K562 (cell line): ENCODE measurements at regions not wholly inside any gene's neighbourhood (a gene's known extent, or its start where the extent isn't known, plus 50 kb on each side); places are given as distances from the start of the nearest gene placed in this dataset.

Experiments used
- ATAC-seq: fragments of 200-7000 bp; cut with Tn5 transposase; 3 replicates; pipeline ENCODE4 v1.9.1; 2020; ENCODE audit warnings: moderate library complexity
- BruUV-seq: library from RNA; stranded (reverse); fragments of 400-500 nt; replicated peaks from 2 replicates; lab custom pipeline; 2021; lab: Mats Ljungman, UMichigan
- CTCF ChIA-PET: fragments of 300-600 bp; formaldehyde crosslinking; extraction: SDS; loops from one replicate; lab custom pipeline; 2021; ENCODE audit warnings: low intra/inter-chr PET ratio; lab: Yijun Ruan, JAX
- POLR2A ChIA-PET: fragments of 300-600, 350-650 bp; sonication (Branson Sonifier 250); formaldehyde crosslinking; extraction: SDS; loops from one replicate; lab custom pipeline; 2021; ENCODE audit warnings: antibody characterized with exemption, inconsistent platforms; lab: Yijun Ruan, JAX
- DNase-seq, 4 experiments: peaks; one replicate each; pipeline versions ENCODE4 v3.0.0 to v3.0.0-alpha.2; 2011 to 2018; ENCODE audit warnings: low spot score in 3 of 4, mixed read lengths in 3 of 4; ENCODE audit errors: extremely low read depth in 1 of 4
- FAIRE-seq: peaks from 2 replicates; lab custom pipeline; 2011; peaks lifted over from hg19 to GRCh38; lab: Jason Lieb, UNC
- H2AFZ ChIP-seq: 2 replicates; pipeline ENCODE4 v1.6.0; 2011; ENCODE audit warnings: low read depth, low read length, control low read depth, inconsistent platforms
- H3K27ac ChIP-seq: fragments of 200-600 bp; 3 replicates; pipeline ENCODE4 v1.8.0; 2011; ENCODE audit warnings: low read depth, mild to moderate bottlenecking, control low read depth, inconsistent platforms, low read length, moderate library complexity, mixed read lengths; ENCODE audit errors: extremely low read depth
- H3K27me3 ChIP-seq, 2 experiments: fragments of 300-600 bp in 1 of 2; 2 replicates in 1 of 2; 3 replicates in 1 of 2; pipeline versions ENCODE4 v1.6.0 to v1.8.0; 2011; ENCODE audit warnings: inconsistent platforms in 2 of 2, low read length in 2 of 2, mild to moderate bottlenecking in 1 of 2, mixed read lengths in 1 of 2, moderate library complexity in 1 of 2; ENCODE audit not compliant: control insufficient read depth in 2 of 2, insufficient read depth in 2 of 2
- H3K36me3 ChIP-seq: fragments of 300-600 bp; 3 replicates; pipeline ENCODE4 v1.8.0; 2011; ENCODE audit warnings: mild to moderate bottlenecking, low read length, inconsistent platforms; ENCODE audit not compliant: control insufficient read depth, insufficient read depth
- H3K4me1 ChIP-seq, 2 experiments: fragments of 200-600 bp in 1 of 2; replicated peaks in 1 of 2; 2 replicates in 1 of 2; 3 replicates in 1 of 2; pipeline versions ENCODE4 v1.5.1 to v1.8.0; 2011; ENCODE audit warnings: inconsistent platforms in 2 of 2, low read length in 2 of 2, mild to moderate bottlenecking in 1 of 2, mixed read lengths in 1 of 2, moderate library complexity in 1 of 2; ENCODE audit not compliant: control insufficient read depth in 2 of 2, insufficient read depth in 2 of 2
- H3K4me2 ChIP-seq: 2 replicates; pipeline ENCODE4 v1.6.1; 2011; ENCODE audit warnings: low read length, control low read depth, inconsistent platforms, mixed read lengths; ENCODE audit not compliant: insufficient read depth
- H3K4me3 ChIP-seq: fragments of 200-600 bp; sonication (generic), shearing (Covaris generic); 2 replicates; pipeline ENCODE4 v1.5.1; 2016; ENCODE audit warnings: control low read depth, inconsistent platforms
- H3K79me2 ChIP-seq: fragments of 200-600 bp; 3 replicates; pipeline ENCODE4 v1.8.0; 2011; ENCODE audit warnings: low read length, inconsistent platforms; ENCODE audit not compliant: control insufficient read depth, insufficient read depth
- H3K9ac ChIP-seq, 2 experiments: 2 replicates each; pipeline versions ENCODE4 v1.6.0 to v1.6.1; 2011; ENCODE audit warnings: low read depth in 2 of 2, low read length in 2 of 2, control low read depth in 1 of 2, inconsistent platforms in 1 of 2, mild to moderate bottlenecking in 1 of 2, mixed read lengths in 1 of 2; ENCODE audit not compliant: insufficient read depth in 1 of 2
- H3K9me1 ChIP-seq: one replicate; pipeline ENCODE4 v1.6.0; 2011; ENCODE audit warnings: inconsistent platforms, mild to moderate bottlenecking, low read length, moderate library complexity; ENCODE audit not compliant: control insufficient read depth, insufficient read depth
- H3K9me3 ChIP-seq: replicated peaks from 2 replicates; pipeline ENCODE4 v1.5.1; 2011; ENCODE audit warnings: low read depth, low read length, inconsistent platforms; ENCODE audit not compliant: control insufficient read depth, insufficient read depth
- H4K20me1 ChIP-seq: replicated peaks from 2 replicates; pipeline ENCODE4 v1.6.1; 2011; ENCODE audit warnings: low read length, inconsistent platforms, mixed read lengths; ENCODE audit not compliant: control insufficient read depth, insufficient read depth
- ATF1 ChIP-seq, 2 experiments: fragments of 450-650 bp in 1 of 2; IDR thresholded peaks; 2 replicates each; pipeline ENCODE4 v1.6.1; 2016; ENCODE audit warnings: missing compliant biosample characterization in 1 of 2, missing genetic modification characterization in 1 of 2
- CBX8 ChIP-seq: fragments of 200-600 bp; sonication (generic); IDR thresholded peaks from 2 replicates; pipeline ENCODE4 v1.6.1; 2012; ENCODE audit warnings: borderline replicate concordance, mixed run types, low read depth, mild to moderate bottlenecking, moderate library complexity, mixed read lengths, low read length, control low read depth, inconsistent platforms; ENCODE audit not compliant: poor library complexity, severe bottlenecking; ENCODE audit errors: extremely low read depth
- CREBBP ChIP-seq: IDR thresholded peaks from one replicate; pipeline ENCODE4 v1.6.1; 2012; ENCODE audit warnings: low read depth, mild to moderate bottlenecking, control low read depth, inconsistent platforms, low read length
- FOXP1 ChIP-seq: sonication (generic); formaldehyde crosslinking; IDR thresholded peaks from 2 replicates; pipeline ENCODE4 v1.8.0; 2022; ENCODE audit warnings: mild to moderate bottlenecking, missing genetic modification reagents
- GABPB2 ChIP-seq: fragments of 250-450 bp; sonication (Bioruptor Pico); conservative IDR thresholded peaks from 2 replicates; pipeline ENCODE4 v1.5.1; 2021; ENCODE audit warnings: mild to moderate bottlenecking
- GATAD2B ChIP-seq: fragments of 450-650 bp; IDR thresholded peaks from 2 replicates; pipeline ENCODE4 v1.6.1; 2017; ENCODE audit warnings: mild to moderate bottlenecking, borderline replicate concordance
- GTF2E2 ChIP-seq: fragments of 200-800 bp; sonication (Bioruptor generic); IDR thresholded peaks from 2 replicates; pipeline ENCODE4 v1.6.1; 2016; ENCODE audit warnings: missing genetic modification characterization, missing compliant biosample characterization
- KLF16 ChIP-seq: IDR thresholded peaks from 2 replicates; pipeline ENCODE4 v1.6.1; 2016; ENCODE audit warnings: antibody characterized with exemption
- NKRF ChIP-seq: fragments of 450-650 bp; IDR thresholded peaks from 2 replicates; pipeline ENCODE4 v1.6.1; 2016; ENCODE audit warnings: borderline replicate concordance
- OTX1 ChIP-seq: fragments of 450-650 bp; formaldehyde crosslinking; IDR thresholded peaks from 2 replicates; pipeline ENCODE4 v1.4.0; 2022; ENCODE audit warnings: mild to moderate bottlenecking
- POLR3A ChIP-seq: IDR thresholded peaks from 2 replicates; pipeline ENCODE4 v1.6.1; 2011; ENCODE audit warnings: borderline replicate concordance, mild to moderate bottlenecking, moderate library complexity; ENCODE audit not compliant: insufficient read length, insufficient read depth; ENCODE audit errors: extremely low read depth
- RHOXF2B ChIP-seq: fragments of 250-450 bp; sonication (Bioruptor Pico); conservative IDR thresholded peaks from 2 replicates; pipeline ENCODE4 v1.5.1; 2021
- TEAD4 ChIP-seq, 2 experiments: sonication (generic) in 1 of 2; formaldehyde crosslinking in 1 of 2; IDR thresholded peaks; 2 replicates each; pipeline versions ENCODE4 v1.6.1 to v1.8.0; 2012 to 2022; ENCODE audit warnings: borderline replicate concordance in 1 of 2, inconsistent platforms in 1 of 2, low read length in 1 of 2, mild to moderate bottlenecking in 1 of 2, missing genetic modification reagents in 1 of 2
- TFE3 ChIP-seq: fragments of 450-650 bp; formaldehyde crosslinking; IDR thresholded peaks from 2 replicates; pipeline ENCODE4 v1.4.0; 2020; ENCODE audit warnings: mild to moderate bottlenecking, mixed read lengths
- ZBTB12 ChIP-seq: fragments of 250-450 bp; sonication (Bioruptor Pico); IDR thresholded peaks from 2 replicates; pipeline ENCODE4 v1.4.0; 2020
- WGBS: fragments of 100-300 bp; shearing (Covaris generic); methylation state at CpG from one replicate; pipeline ENCODE4 v1.1.6; 2016; ENCODE audit warnings: low coverage, mixed read lengths; ENCODE audit not compliant: insufficient coverage; ENCODE audit errors: missing lambda C conversion rate; 5-methylcytosine and 5-hydroxymethylcytosine counted together
- in situ Hi-C: fragments of 300-500 bp; cut with MboI; formaldehyde crosslinking; loops from 4 replicates; pipeline ENCODE4 v1.15.0; 2018; ENCODE audit warnings: inconsistent platforms, mixed read lengths
- intact Hi-C: fragments of 100-400 bp; cut with micrococcal nuclease; formaldehyde crosslinking; loops from 2 replicates; pipeline ENCODE4 v1.14.2; 2022
- TF ChIP-seq, protein P1 (sequence below): fragments of 250-450 bp; sonication (Bioruptor Pico); IDR thresholded peaks from 2 replicates; pipeline ENCODE4 v1.8.0; 2022; ENCODE audit warnings: inconsistent platforms

DNA sequence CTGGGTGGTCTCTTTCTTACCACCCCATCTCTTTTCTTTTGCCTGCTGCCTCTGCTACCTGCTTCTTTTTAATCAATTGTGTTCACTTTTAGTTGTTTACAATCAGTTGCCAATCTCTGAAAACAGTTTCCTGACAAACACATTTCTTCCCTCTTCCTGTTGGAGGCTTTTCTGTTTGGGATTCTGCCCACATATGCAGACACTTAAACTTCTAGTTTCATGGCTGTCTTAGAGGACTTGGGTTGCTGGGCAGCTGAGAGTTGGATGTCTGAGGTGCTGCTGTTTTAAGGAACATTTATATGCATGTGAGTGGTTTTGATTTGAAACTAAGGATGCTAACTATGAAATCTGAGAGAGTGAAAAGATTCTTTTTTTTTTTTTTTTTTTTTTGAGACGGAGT lies 112.3 kb upstream of the LIMCH1 start (continued):
- TF ChIP-seq, protein P1, sequence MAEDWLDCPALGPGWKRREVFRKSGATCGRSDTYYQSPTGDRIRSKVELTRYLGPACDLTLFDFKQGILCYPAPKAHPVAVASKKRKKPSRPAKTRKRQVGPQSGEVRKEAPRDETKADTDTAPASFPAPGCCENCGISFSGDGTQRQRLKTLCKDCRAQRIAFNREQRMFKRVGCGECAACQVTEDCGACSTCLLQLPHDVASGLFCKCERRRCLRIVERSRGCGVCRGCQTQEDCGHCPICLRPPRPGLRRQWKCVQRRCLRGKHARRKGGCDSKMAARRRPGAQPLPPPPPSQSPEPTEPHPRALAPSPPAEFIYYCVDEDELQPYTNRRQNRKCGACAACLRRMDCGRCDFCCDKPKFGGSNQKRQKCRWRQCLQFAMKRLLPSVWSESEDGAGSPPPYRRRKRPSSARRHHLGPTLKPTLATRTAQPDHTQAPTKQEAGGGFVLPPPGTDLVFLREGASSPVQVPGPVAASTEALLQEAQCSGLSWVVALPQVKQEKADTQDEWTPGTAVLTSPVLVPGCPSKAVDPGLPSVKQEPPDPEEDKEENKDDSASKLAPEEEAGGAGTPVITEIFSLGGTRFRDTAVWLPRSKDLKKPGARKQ = no peak
- TF ChIP-seq GABPB2 = no peak
- no peak for TF ChIP-seq RHOXF2B
- TF ChIP-seq FOXP1 (CRISPR knock-in tag) = no peak

- TF ChIP-seq ZBTB12 (CRISPR knock-in tag) = no peak
- TF ChIP-seq GTF2E2 (tag) = no peak
- no peak for TF ChIP-seq TEAD4 (IDR thresholded peaks at IDR 0.05; ENCODE audit: low read length)
- no peak for TF ChIP-seq TEAD4 (CRISPR knock-in tag; IDR thresholded peaks at IDR 0.05; ENCODE audit: borderline replicate concordance)
- no peak for TF ChIP-seq CREBBP
- TF ChIP-seq OTX1 = no peak
- no peak for TF ChIP-seq TFE3 (CRISPR knock-in tag)
- no peak for TF ChIP-seq CBX8
- no peak for TF ChIP-seq KLF16
- TF ChIP-seq NKRF = no peak
- no peak for TF ChIP-seq ATF1 (CRISPR knock-in tag; IDR thresholded peaks at IDR 0.05)
- TF ChIP-seq ATF1 (tag; IDR thresholded peaks at IDR 0.05) = no peak
- TF ChIP-seq GATAD2B = no peak
- no peak for TF ChIP-seq POLR3A
- ChIA-PET POLR2A (no interaction called here), CTCF (no interaction called here)
- Histone ChIP-seq H3K9me3 (no peaks in the 10 kb centered on the region), H3K27me3 (no peaks in the 10 kb centered on the region; a peak in 1 of 5 replicates), H3K4me1 (no peaks in the 10 kb centered on the region), H3K27ac (no peak overlapping the region), H3K4me3 (no peak overlapping the region), H2AFZ (no peak overlapping the region), H3K4me2 (no peak overlapping the region), H3K36me3 (no peaks in the 10 kb centered on the region), H3K9ac (no peak overlapping the region), H3K9me1 (no peaks in the 10 kb centered on the region), H4K20me1 (no peaks in the 10 kb centered on the region), H3K79me2 (no peaks in the 10 kb centered on the region)
- intact Hi-C loops (no loop called here), in situ Hi-C loops (no loop called here)
- FAIRE-seq (no peak), ATAC-seq (no peak), DNase-seq (no peak)
- BruUV-seq = no TSS peak
- WGBS = 2% methylated on average over 3 of the region's 3 CpGs
Observed at GRCh38 chr4:41426539-41426938, 111.4 kb upstream of the LIMCH1 start.
